ENCODE measurements at regions not wholly inside any gene's neighbourhood (a gene's known extent, or its start where the extent isn't known, plus 50 kb on each side); places are given as distances from the start of the nearest gene placed in this dataset.
A peak's percentile ranks its signal among the peaks of the same experiment; 100 is the strongest.

DNA sequence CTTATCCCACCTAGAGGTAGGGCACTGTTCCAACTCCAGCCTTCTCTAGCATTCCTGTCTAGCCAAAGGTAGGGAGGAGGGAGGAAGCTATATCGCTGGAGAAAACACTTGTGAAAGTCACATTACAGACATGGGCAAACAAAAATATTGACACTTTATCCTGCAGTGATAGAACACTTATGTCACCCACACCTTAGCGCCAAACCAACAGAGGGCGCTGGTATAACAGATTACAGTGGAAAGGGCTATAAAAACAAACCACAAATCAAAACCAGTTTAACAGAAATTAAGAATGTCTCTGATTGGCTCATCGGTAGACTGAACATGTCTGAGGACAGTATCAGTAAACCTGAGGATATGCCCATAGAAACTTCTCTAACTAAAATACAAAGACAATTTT lies 451.3 kb downstream of the TLL1 start:
- H3K18ac ChIP-seq (ENCODE audit: low read length), result no peak overlapping the region
- no peaks in the 10 kb centered on the region for H3K79me1 ChIP-seq (ENCODE audit: low read length)
- H3K23ac ChIP-seq (ENCODE audit: low read length), result no peak overlapping the region
- H4K8ac ChIP-seq (ENCODE audit: low read depth, low read length), result no peak overlapping the region
- DNase-seq, result peak; percentile 5 to 58
- no peaks in the 10 kb centered on the region for H3K27me3 ChIP-seq (ENCODE audit: insufficient read depth, low read length)
- no peak overlapping the region for H3K4me3 ChIP-seq (ENCODE audit: low read depth, low read length)
- no peak overlapping the region for H3K27ac ChIP-seq (ENCODE audit: low read depth, low read length)
- no peaks in the 10 kb centered on the region for H3K4me1 ChIP-seq (ENCODE audit: control insufficient read depth in 1 of 2, insufficient read depth in 2 of 2, low read length in 2 of 2)
- no peak overlapping the region for H4K12ac ChIP-seq (ENCODE audit: low read depth, low read length)
- H3K14ac ChIP-seq (ENCODE audit: low read length), result no peak overlapping the region
- WGBS (ENCODE audit: extremely low coverage, insufficient coverage, insufficient read length), result no CpG with 5 or more reads among the region's 4 CpGs
- H3K9me3 ChIP-seq (ENCODE audit: insufficient read depth, low read depth, low read length), result no peaks in the 10 kb centered on the region
- H2AFZ ChIP-seq (ENCODE audit: insufficient read depth, low read length, poor library complexity), result no peak overlapping the region
- no peaks in the 10 kb centered on the region for H3K36me3 ChIP-seq (ENCODE audit: control insufficient read depth in 1 of 2, insufficient read depth in 2 of 2, low read length in 2 of 2)
- H2AK5ac ChIP-seq (ENCODE audit: low read length), result no peak overlapping the region
- H4K91ac ChIP-seq (ENCODE audit: low read depth, low read length), result no peak overlapping the region
- H3K4me2 ChIP-seq (ENCODE audit: low read length), result no peak overlapping the region
- H3K4ac ChIP-seq (ENCODE audit: low read depth, low read length), result no peak overlapping the region
- H3K9ac ChIP-seq (ENCODE audit: low read length), result no peak overlapping the region
- H3K79me2 ChIP-seq (ENCODE audit: control insufficient read depth, insufficient read depth, low read length, poor library complexity), result no peaks in the 10 kb centered on the region
- no peak overlapping the region for H2BK120ac ChIP-seq (ENCODE audit: insufficient read depth, low read length, poor library complexity)
- H2BK12ac ChIP-seq (ENCODE audit: low read length), result no peak overlapping the region
- H2BK5ac ChIP-seq (ENCODE audit: low read depth, low read length, poor library complexity), result no peak overlapping the region

DNA sequence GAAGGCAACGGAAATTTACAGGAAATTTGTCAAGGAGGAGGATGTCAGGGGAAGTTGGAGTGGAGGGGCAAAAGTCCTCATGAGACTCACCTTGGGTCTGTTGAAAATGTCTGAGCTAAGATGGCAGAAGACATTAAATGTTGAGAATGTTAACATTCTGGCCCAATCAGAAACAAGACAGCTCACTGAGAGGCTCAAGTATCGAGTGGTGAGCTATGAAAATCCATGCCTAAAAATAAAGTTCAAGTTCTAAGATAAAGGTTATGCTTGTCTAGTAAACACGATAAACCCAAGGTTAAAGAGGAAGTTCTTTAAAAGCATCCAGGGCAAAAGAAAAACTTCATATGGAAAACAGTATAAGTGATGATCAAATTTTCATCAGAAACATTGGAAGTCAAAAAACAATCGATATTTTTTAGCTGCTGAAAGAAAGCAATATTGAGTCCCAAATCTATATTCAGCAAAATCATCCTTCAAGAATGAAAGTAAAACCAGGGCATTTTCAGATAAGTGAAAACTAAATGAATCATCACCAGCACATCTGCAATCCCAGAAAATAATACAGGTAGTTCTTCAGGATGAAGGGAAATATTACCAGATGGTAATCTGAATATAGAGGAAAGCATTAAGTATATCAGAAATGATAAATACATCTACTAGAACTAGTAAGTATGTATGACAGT lies 462.4 kb downstream of the TLL1 start:
- H3K4me3 ChIP-seq (ENCODE audit: low read depth, low read length), result no peak overlapping the region
- no peak overlapping the region for H3K23ac ChIP-seq (ENCODE audit: low read length)
- no peak overlapping the region for H4K8ac ChIP-seq (ENCODE audit: low read depth, low read length)
- H3K14ac ChIP-seq (ENCODE audit: low read length), result no peak overlapping the region
- H3K18ac ChIP-seq (ENCODE audit: low read length), result no peak overlapping the region
- H2AK5ac ChIP-seq (ENCODE audit: low read length), result no peak overlapping the region
- H2BK120ac ChIP-seq (ENCODE audit: insufficient read depth, low read length, poor library complexity), result no peak overlapping the region
- H3K79me1 ChIP-seq (ENCODE audit: low read length), result no peaks in the 10 kb centered on the region
- H3K9me3 ChIP-seq (ENCODE audit: insufficient read depth, low read depth, low read length), result no peaks in the 10 kb centered on the region
- no peak overlapping the region for H3K9ac ChIP-seq (ENCODE audit: low read length)
- H2BK12ac ChIP-seq (ENCODE audit: low read length), result no peak overlapping the region
- no peaks in the 10 kb centered on the region for H3K79me2 ChIP-seq (ENCODE audit: control insufficient read depth, insufficient read depth, low read length, poor library complexity)
- no peak overlapping the region for H3K4me2 ChIP-seq (ENCODE audit: low read length)
- H2BK5ac ChIP-seq (ENCODE audit: low read depth, low read length, poor library complexity), result no peak overlapping the region
- DNase-seq, result no peak
- no peaks in the 10 kb centered on the region for H3K4me1 ChIP-seq (ENCODE audit: control insufficient read depth in 1 of 2, insufficient read depth in 2 of 2, low read length in 2 of 2)
- H3K36me3 ChIP-seq (ENCODE audit: control insufficient read depth in 1 of 2, insufficient read depth in 2 of 2, low read length in 2 of 2), result no peaks in the 10 kb centered on the region
- H3K4ac ChIP-seq (ENCODE audit: low read depth, low read length), result no peak overlapping the region
- H3K27me3 ChIP-seq (ENCODE audit: insufficient read depth, low read length), result no peaks in the 10 kb centered on the region
- no peak overlapping the region for H4K12ac ChIP-seq (ENCODE audit: low read depth, low read length)
- H3K27ac ChIP-seq (ENCODE audit: low read depth, low read length), result no peak overlapping the region
- no CpG with 5 or more reads among the region's 4 CpGs for WGBS (ENCODE audit: extremely low coverage, insufficient coverage, insufficient read length)
- H4K91ac ChIP-seq (ENCODE audit: low read depth, low read length), result no peak overlapping the region
- no peak overlapping the region for H2AFZ ChIP-seq (ENCODE audit: insufficient read depth, low read length, poor library complexity)

DNA sequence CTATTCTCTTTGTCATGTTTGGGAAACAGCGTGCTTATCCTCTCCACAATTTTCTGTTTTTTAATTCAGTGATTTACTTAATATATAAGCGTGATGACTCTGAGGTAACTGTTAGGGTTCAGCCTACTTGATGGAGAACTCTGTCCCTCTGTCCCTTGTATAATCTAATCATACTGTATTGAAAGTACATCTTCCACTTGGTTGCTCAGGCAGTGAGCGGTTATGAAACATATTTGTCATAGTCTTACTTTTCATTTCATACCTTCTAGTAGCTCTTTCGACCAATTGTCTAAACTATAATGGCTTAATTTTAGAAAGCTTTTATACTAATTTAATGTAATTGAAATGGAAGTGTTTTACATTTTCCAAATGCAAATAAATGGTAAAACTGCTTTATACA lies 469.0 kb downstream of the TLL1 start:
- Histone ChIP-seq H3K14ac (ENCODE audit: low read length) (no peak overlapping the region), H3K23ac (ENCODE audit: low read length) (no peak overlapping the region), H2BK120ac (ENCODE audit: insufficient read depth, low read length, poor library complexity) (no peak overlapping the region), H3K4ac (ENCODE audit: low read depth, low read length) (no peak overlapping the region), H2BK5ac (ENCODE audit: low read depth, low read length, poor library complexity) (no peak overlapping the region), H2AFZ (ENCODE audit: insufficient read depth, low read length, poor library complexity) (no peak overlapping the region), H2AK5ac (ENCODE audit: low read length) (no peak overlapping the region), H3K18ac (ENCODE audit: low read length) (no peak overlapping the region), H4K8ac (ENCODE audit: low read depth, low read length) (no peak overlapping the region), H3K79me1 (ENCODE audit: low read length) (no peaks in the 10 kb centered on the region), H3K27me3 (ENCODE audit: insufficient read depth, low read length) (no peaks in the 10 kb centered on the region), H3K27ac (ENCODE audit: low read depth, low read length) (no peak overlapping the region), H3K4me1 (ENCODE audit: control insufficient read depth in 1 of 2, insufficient read depth in 2 of 2, low read length in 2 of 2) (no peaks in the 10 kb centered on the region), H4K12ac (ENCODE audit: low read depth, low read length) (no peak overlapping the region), H3K4me2 (ENCODE audit: low read length) (no peak overlapping the region), H3K4me3 (ENCODE audit: low read depth, low read length) (no peak overlapping the region), H4K91ac (ENCODE audit: low read depth, low read length) (no peak overlapping the region), H3K9ac (ENCODE audit: low read length) (no peak overlapping the region), H3K9me3 (ENCODE audit: insufficient read depth, low read depth, low read length) (no peaks in the 10 kb centered on the region), H2BK12ac (ENCODE audit: low read length) (no peak overlapping the region), H3K79me2 (ENCODE audit: control insufficient read depth, insufficient read depth, low read length, poor library complexity) (no peaks in the 10 kb centered on the region), H3K36me3 (ENCODE audit: control insufficient read depth in 1 of 2, insufficient read depth in 2 of 2, low read length in 2 of 2) (no peaks in the 10 kb centered on the region)
- no CpG with 5 or more reads among the region's 4 CpGs for WGBS (ENCODE audit: extremely low coverage, insufficient coverage, insufficient read length)
- no peak for DNase-seq

DNA sequence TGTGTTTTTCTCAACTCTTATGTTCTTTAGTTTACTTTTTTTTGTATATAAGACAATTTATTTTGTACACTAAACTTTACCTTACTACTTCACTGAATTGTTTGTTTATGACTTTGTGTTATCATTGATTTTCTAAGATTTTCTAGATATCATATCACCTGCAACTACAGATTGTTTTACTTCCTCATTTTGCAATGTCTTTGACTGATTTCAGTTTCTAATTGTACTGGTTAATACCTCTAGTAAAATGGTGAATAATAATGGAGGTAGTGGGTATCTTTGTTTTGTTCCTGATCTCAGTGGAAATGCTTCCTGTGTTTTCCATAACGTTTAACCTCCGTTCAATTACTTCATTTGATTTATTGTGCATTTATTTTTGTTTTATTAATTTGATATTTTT lies 490.2 kb downstream of the TLL1 start:
- no peaks in the 10 kb centered on the region for H3K9me3 ChIP-seq (ENCODE audit: insufficient read depth, low read depth, low read length)
- no peak overlapping the region for H3K4me2 ChIP-seq (ENCODE audit: low read length)
- no peak overlapping the region for H2BK12ac ChIP-seq (ENCODE audit: low read length)
- no peak overlapping the region for H3K23ac ChIP-seq (ENCODE audit: low read length)
- H3K4ac ChIP-seq (ENCODE audit: low read depth, low read length), result no peak overlapping the region
- no peaks in the 10 kb centered on the region for H3K79me1 ChIP-seq (ENCODE audit: low read length)
- H2AK5ac ChIP-seq (ENCODE audit: low read length), result no peak overlapping the region
- no peak overlapping the region for H4K91ac ChIP-seq (ENCODE audit: low read depth, low read length)
- no peak overlapping the region for H2BK5ac ChIP-seq (ENCODE audit: low read depth, low read length, poor library complexity)
- no peak overlapping the region for H3K18ac ChIP-seq (ENCODE audit: low read length)
- no peaks in the 10 kb centered on the region for H3K79me2 ChIP-seq (ENCODE audit: control insufficient read depth, insufficient read depth, low read length, poor library complexity)
- no peak overlapping the region for H2BK120ac ChIP-seq (ENCODE audit: insufficient read depth, low read length, poor library complexity)
- no peak for DNase-seq
- no peak overlapping the region for H4K8ac ChIP-seq (ENCODE audit: low read depth, low read length)
- peaks cover 0 to 2% of the 10 kb centered on the region in 2 experiments for H3K4me1 ChIP-seq (ENCODE audit: control insufficient read depth in 1 of 2, insufficient read depth in 2 of 2, low read length in 2 of 2)
- H3K27ac ChIP-seq (ENCODE audit: low read depth, low read length), result no peak overlapping the region
- no peaks in the 10 kb centered on the region for H3K27me3 ChIP-seq (ENCODE audit: insufficient read depth, low read length)
- no peak overlapping the region for H3K9ac ChIP-seq (ENCODE audit: low read length)
- H3K4me3 ChIP-seq (ENCODE audit: low read depth, low read length), result no peak overlapping the region
- no peaks in the 10 kb centered on the region for H3K36me3 ChIP-seq (ENCODE audit: control insufficient read depth in 1 of 2, insufficient read depth in 2 of 2, low read length in 2 of 2)
- H2AFZ ChIP-seq (ENCODE audit: insufficient read depth, low read length, poor library complexity), result no peak overlapping the region
- no peak overlapping the region for H3K14ac ChIP-seq (ENCODE audit: low read length)
- WGBS (ENCODE audit: extremely low coverage, insufficient coverage, insufficient read length), result no CpG with 5 or more reads among the region's 2 CpGs
- no peak overlapping the region for H4K12ac ChIP-seq (ENCODE audit: low read depth, low read length)

All from trophoblast cell (in vitro differentiated cells and primary cell).